ENCODE measurements at regions not wholly inside any gene's neighbourhood (a gene's known extent, or its start where the extent isn't known, plus 50 kb on each side); places are given as distances from the start of the nearest gene placed in this dataset.

GRCh38 chr1:87219626-87220025 lies 109.1 kb upstream of the LMO4 start:
- ATAC-seq (no peak), DNase-seq (ENCODE audit: low spot score) (no peak)
- H3K9me2 ChIP-seq (ENCODE audit: insufficient read depth) = 0 out of 2 replicates have a peak, but pooled peaks cover under 1% of the 10 kb centered on the region
- H3K27me3 ChIP-seq (ENCODE audit: insufficient read depth) = no peaks in the 10 kb centered on the region
- no peaks in the 10 kb centered on the region for H3K79me2 ChIP-seq (replicated peaks; ENCODE audit: insufficient read depth)
- H3K36me3 Mint-ChIP-seq (ENCODE audit: low read depth) = 0 out of 3 replicates have a peak, but pooled peaks cover 2% of the 10 kb centered on the region
- H3K9me3 Mint-ChIP-seq = peaks cover 13% of the 10 kb centered on the region
- no peak overlapping the region for H3K4me3 Mint-ChIP-seq
- no peak overlapping the region for H3K4me2 ChIP-seq
- H3K27ac Mint-ChIP-seq = no peak overlapping the region
- no peak for TF ChIP-seq ETS1 (IDR thresholded peaks at IDR 0.05)
- no peak for TF ChIP-seq EZH2phosphoT487 (IDR thresholded peaks at IDR 0.05; ENCODE audit: unreplicated experiment)
- no peak for TF ChIP-seq JUNB (IDR thresholded peaks at IDR 0.05; ENCODE audit: unreplicated experiment)
- no peaks in the 10 kb centered on the region for H3K27me3 Mint-ChIP-seq (ENCODE audit: insufficient read depth, low read depth, poor library complexity)
- no peak overlapping the region for H3K4me3 ChIP-seq
- H3F3A ChIP-seq (replicated peaks; ENCODE audit: low read depth) = no peaks in the 10 kb centered on the region
- H3K4me1 Mint-ChIP-seq = no peaks in the 10 kb centered on the region; the same call in 2 of the 3 replicates
- H2AFZ ChIP-seq = no peak overlapping the region
- no peaks in the 10 kb centered on the region for H4K20me1 ChIP-seq (replicated peaks; ENCODE audit: insufficient read depth)
- no peaks in the 10 kb centered on the region for H3K4me1 ChIP-seq (ENCODE audit: insufficient read depth)
- H3K36me3 ChIP-seq (ENCODE audit: insufficient read depth) = no peaks in the 10 kb centered on the region; the same call in 1 of the 2 replicates
- H3K27ac ChIP-seq (ENCODE audit: low read depth) = no peak overlapping the region

- Mint-ChIP-seq H3K27ac (no peak overlapping the region), H3K36me3 (ENCODE audit: low read depth) (0 out of 3 replicates have a peak, but pooled peaks cover under 1% of the 10 kb centered on the region), H3K27me3 (ENCODE audit: insufficient read depth, low read depth, poor library complexity) (peaks cover under 1% of the 10 kb centered on the region), H3K9me3 (peaks cover 1% of the 10 kb centered on the region; the same call in 1 of the 3 replicates), H3K4me1 (peaks cover 5% of the 10 kb centered on the region), H3K4me3 (no peak overlapping the region)
- H3K79me2 ChIP-seq (replicated peaks; ENCODE audit: insufficient read depth) = no peaks in the 10 kb centered on the region
- DNase-seq (ENCODE audit: low spot score) (no peak), ATAC-seq (no peak)
- no peak overlapping the region for H2AFZ ChIP-seq
- H3K4me2 ChIP-seq = no peak overlapping the region
- no peaks in the 10 kb centered on the region for H3F3A ChIP-seq (replicated peaks; ENCODE audit: low read depth)
- no peaks in the 10 kb centered on the region for H4K20me1 ChIP-seq (replicated peaks; ENCODE audit: insufficient read depth)
- no peaks in the 10 kb centered on the region for H3K36me3 ChIP-seq (ENCODE audit: insufficient read depth)
- H3K4me3 ChIP-seq = no peak overlapping the region
- no peak overlapping the region for H3K27ac ChIP-seq (ENCODE audit: low read depth)
- 0 out of 2 replicates have a peak, but pooled peaks cover 1% of the 10 kb centered on the region for H3K4me1 ChIP-seq (ENCODE audit: insufficient read depth)
- H3K9me2 ChIP-seq (ENCODE audit: insufficient read depth) = 0 out of 2 replicates have a peak, but pooled peaks cover 4% of the 10 kb centered on the region
- H3K27me3 ChIP-seq (ENCODE audit: insufficient read depth) = no peaks in the 10 kb centered on the region
- TF ChIP-seq NANOG (IDR thresholded peaks at IDR 0.05; ENCODE audit: borderline replicate concordance) (no peak), ZNF114 (CRISPR knock-in tag; IDR thresholded peaks at IDR 0.05) (no peak), ZNF462 (CRISPR knock-in tag; IDR thresholded peaks at IDR 0.05) (no peak), STAT1 (IDR thresholded peaks at IDR 0.05; ENCODE audit: unreplicated experiment) (no peak), EZH2phosphoT487 (IDR thresholded peaks at IDR 0.05; ENCODE audit: unreplicated experiment) (no peak), POLR2AphosphoS5 (IDR thresholded peaks at IDR 0.05; ENCODE audit: low read depth) (no peak), CREB1 (CRISPR knock-in tag; IDR thresholded peaks at IDR 0.05; ENCODE audit: low read depth) (no peak), REST (IDR thresholded peaks at IDR 0.05; ENCODE audit: unreplicated experiment) (no peak), JUNB (IDR thresholded peaks at IDR 0.05; ENCODE audit: unreplicated experiment) (no peak), ETS1 (IDR thresholded peaks at IDR 0.05) (no peak)
Observed at GRCh38 chr1:87220993-87221392, 107.7 kb upstream of the LMO4 start.

Measured in GM23338 (cell line).